ENCODE measurements at regions not wholly inside any gene's neighbourhood (a gene's known extent, or its start where the extent isn't known, plus 50 kb on each side); places are given as distances from the start of the nearest gene placed in this dataset.

- DNase-seq: no peak
Measured at GRCh38 chr5:50964746-50965653, 298.6 kb downstream of the PARP8 start.

GRCh38 chr5:50965654-50966375 lies 299.4 kb downstream of the PARP8 start:
- DNase-seq: no peak

DNA sequence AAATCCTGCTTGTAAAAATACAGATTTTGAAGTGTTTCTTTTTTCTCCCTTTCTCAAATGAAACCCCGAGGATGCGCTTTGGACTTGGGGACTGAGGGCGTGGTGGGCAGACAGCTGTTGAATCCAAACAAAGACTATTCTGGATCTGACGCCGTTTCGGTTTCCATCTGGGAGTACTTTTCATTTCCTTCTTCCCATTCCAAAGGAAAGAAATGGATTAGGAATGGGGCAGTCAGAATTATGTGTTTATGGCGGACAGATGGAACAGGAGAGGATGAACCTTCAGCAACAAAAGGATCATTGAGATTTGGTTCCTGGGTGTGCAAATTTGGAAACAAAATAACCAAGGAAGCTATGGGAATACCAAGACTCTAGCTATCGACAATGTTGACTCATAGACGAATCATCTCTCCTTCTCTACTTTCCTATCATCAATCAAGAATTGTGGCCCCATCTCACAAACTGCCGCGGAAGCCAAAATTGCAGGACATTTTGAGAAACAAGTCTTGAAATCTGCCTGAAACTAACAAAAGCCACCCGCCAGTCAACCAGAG lies 300.6 kb downstream of the PARP8 start:
- no peak for DNase-seq

- no peak for DNase-seq
Measured at GRCh38 chr5:50967563-50968355, 301.3 kb downstream of the PARP8 start.

- DNase-seq: no peak
Measured at GRCh38 chr5:50968356-50969149, 302.1 kb downstream of the PARP8 start.

DNA sequence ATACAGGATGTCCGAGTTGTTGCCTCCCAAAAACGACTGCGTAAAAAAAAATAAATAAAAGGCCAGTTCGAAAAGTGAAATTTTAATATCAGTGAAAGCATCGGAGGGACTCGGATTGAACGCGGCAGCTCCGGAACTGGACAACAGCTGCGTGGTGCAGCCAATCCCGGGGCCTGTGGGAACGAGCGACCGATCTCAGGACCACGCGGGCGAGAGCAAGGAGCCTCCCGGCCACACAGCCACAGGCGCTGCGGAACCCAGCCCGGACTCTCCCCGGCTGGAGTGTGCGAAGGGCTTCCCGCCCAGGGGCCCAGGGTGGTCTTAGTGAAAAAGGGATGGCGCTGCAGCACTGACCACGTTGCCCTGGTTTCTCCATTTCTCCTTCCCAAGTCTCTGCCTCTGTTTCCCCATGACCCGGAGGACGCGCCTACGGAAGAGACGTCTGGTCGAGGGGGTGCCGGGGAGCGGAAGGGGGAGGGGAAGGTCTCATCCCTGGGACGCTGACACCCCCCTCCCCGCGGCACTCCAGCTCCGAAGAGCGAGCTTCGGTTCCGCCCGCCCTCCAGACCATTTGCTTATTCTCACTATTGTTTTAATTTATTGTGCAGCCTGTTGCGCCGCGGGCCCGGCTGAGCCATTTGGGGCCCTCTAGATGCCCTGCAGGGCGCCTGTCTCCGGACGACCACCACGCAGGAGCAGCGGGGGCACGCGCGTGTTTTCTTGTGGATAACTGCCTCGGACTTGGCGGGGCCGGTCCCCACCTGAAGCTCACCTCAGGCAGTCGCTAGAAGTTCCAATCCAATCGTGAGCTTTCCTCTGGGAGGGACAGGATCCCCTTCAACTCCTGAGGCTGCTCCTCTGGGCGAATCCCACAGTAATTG lies 303.0 kb downstream of the PARP8 start:
- DNase-seq: no peak

GRCh38 chr5:50975840-50976239 lies 309.4 kb downstream of the PARP8 start:
- no peak for DNase-seq

DNA sequence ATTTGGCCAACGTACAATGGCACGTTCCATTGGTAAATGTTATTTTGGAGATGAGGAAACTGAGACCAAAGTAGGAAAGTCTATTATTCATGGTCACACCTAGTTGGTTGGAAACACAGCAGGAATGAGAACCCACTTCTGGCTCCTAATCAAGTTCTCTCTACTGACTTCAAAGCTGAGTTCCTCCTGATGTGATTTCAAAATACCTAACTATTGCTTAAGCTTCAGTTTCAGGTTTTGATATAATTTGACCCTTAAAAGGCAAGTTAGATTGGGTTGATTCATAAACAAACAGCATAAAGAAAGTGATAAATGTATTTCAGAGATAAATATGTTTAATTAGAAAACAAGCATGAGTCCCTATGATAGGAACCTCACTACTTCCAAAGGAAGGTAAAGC lies 312.5 kb downstream of the PARP8 start:
- no peak for DNase-seq

DNA sequence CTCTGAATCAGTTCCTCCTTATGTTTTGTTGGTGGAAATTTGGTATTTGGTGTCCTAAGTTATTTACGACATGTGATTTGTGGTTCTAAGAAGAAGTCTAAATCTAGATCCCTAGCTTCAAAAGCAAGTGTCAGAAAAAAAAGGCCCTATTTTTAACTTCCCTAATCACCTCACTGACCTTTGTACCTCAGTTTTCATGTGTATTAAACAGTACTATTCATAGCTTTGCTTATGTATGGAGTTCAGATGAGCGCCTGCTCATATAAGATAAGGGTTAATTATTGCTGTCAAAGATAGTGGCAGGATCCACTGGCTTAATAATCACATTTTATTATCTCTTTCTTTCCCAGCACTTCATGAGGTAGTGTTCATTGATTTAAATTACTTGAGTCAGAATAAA lies 318.2 kb downstream of the PARP8 start:
- DNase-seq: no peak

GRCh38 chr5:50990296-50990924 lies 324.0 kb downstream of the PARP8 start:
- DNase-seq: no peak

- no peak for DNase-seq
Measured at GRCh38 chr5:50995285-50995942, 329.0 kb downstream of the PARP8 start.

GRCh38 chr5:51001227-51001923 lies 334.9 kb downstream of the PARP8 start:
- DNase-seq: no peak

GRCh38 chr5:51002368-51002767 lies 335.9 kb downstream of the PARP8 start:
- no peak for DNase-seq

- DNase-seq: no peak
Measured at GRCh38 chr5:51013036-51013435, 346.6 kb downstream of the PARP8 start.

DNA sequence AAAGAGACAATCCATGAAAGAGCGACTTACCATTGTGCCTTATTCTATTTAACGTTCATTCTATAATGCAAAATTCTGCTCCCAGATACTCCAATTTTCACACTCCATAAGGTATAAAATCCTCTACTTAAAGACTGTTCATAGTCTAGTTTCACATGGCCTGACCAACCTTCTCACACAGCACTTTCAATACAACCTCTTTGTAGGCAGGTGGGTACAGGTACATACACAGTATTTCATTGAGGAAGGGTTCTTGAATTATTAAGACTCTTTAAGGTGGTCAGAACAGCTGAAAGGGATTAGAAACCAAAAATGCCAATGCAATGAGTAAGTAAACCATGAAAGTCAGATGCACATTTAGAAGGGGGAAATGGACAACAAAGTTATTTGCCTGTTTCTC lies 352.0 kb downstream of the PARP8 start:
- DNase-seq: no peak

GRCh38 chr5:51024263-51024662 lies 357.8 kb downstream of the PARP8 start:
- no peak for DNase-seq

DNA sequence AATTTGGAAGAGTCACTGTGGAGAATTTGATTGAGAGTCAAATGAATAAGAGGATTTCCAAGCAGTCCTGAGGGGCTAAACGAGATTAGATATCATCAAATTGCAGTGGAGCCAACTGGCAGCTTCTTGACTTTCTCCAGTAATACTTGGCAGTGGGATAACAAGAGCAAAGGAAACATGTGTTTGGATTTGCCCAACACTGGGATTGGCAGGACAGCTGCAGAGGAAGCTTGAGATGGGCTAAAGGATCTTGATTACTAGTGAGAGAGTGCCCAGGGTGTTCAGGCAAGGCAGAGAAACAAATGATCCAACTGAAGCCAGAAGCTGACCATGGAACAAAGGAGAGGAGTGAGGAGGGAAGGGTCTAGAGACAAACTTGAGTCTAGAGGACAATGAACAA lies 356.0 kb upstream of the ISL1 start:
- DNase-seq: no peak

DNA sequence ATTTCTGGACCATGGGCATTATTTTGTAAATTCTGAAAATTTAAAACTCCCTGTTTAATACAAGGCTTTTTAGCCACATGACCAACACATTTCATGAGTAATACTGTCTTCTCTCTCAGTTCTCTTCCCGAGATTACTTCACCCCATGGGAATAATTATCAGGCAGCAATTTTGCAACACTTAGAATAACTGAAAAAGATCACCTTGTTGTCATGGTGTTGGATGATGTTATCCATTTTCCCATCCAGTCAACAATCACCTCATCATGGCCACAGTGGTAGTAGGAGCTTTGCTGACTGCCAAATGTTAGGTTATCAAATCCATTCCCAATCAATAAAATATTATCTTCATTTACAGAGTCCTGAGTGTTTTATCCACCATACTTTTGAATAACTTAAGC lies 354.9 kb upstream of the ISL1 start:
- DNase-seq: no peak

- no peak for DNase-seq
Measured at GRCh38 chr5:51033215-51033614, 350.0 kb upstream of the ISL1 start.

All from CD4-positive, alpha-beta T cell treated with Interleukin-4 for 1 hour (primary cell).